ENCODE measurements at regions not wholly inside any gene's neighbourhood (a gene's known extent, or its start where the extent isn't known, plus 50 kb on each side); places are given as distances from the start of the nearest gene placed in this dataset.

GRCh38 chr13:109604894-109605293 lies 181.5 kb downstream of the IRS2 start:
- DNase-seq (ENCODE audit: low read depth in 3 of 3, low spot score in 2 of 3), result no peak

- DNase-seq (ENCODE audit: low read depth in 3 of 3, low spot score in 2 of 3), result no peak
Observed at GRCh38 chr13:109602356-109602755, 184.0 kb downstream of the IRS2 start.

GRCh38 chr13:109599901-109600657 lies 186.3 kb downstream of the IRS2 start:
- DNase-seq (ENCODE audit: low read depth in 3 of 3, low spot score in 2 of 3), result no peak

GRCh38 chr13:109595471-109595870 lies 190.9 kb downstream of the IRS2 start:
- DNase-seq (ENCODE audit: low read depth in 3 of 3, low spot score in 2 of 3), result no peak

- no peak for DNase-seq (ENCODE audit: low read depth in 3 of 3, low spot score in 2 of 3)
Observed at GRCh38 chr13:109593230-109593629, 193.2 kb downstream of the IRS2 start.

GRCh38 chr13:109592770-109593169 lies 193.6 kb downstream of the IRS2 start:
- DNase-seq (ENCODE audit: low read depth in 3 of 3, low spot score in 2 of 3), result no peak

- DNase-seq (ENCODE audit: low read depth in 3 of 3, low spot score in 2 of 3), result no peak
Observed at GRCh38 chr13:109587689-109588088, 198.7 kb downstream of the IRS2 start.

GRCh38 chr13:109586509-109587346 lies 199.7 kb downstream of the IRS2 start:
- DNase-seq (ENCODE audit: low read depth in 3 of 3, low spot score in 2 of 3), result no peak

- DNase-seq (ENCODE audit: low read depth in 3 of 3, low spot score in 2 of 3), result no peak
Observed at GRCh38 chr13:109584844-109585361, 201.5 kb downstream of the IRS2 start.

GRCh38 chr13:109577191-109577700 lies 209.1 kb downstream of the IRS2 start:
- DNase-seq (ENCODE audit: low read depth in 3 of 3, low spot score in 2 of 3), result no peak

- DNase-seq (ENCODE audit: low read depth in 3 of 3, low spot score in 2 of 3), result no peak
Observed at GRCh38 chr13:109576331-109576813, 210.0 kb downstream of the IRS2 start.

- no peak for DNase-seq (ENCODE audit: low read depth in 3 of 3, low spot score in 2 of 3)
Observed at GRCh38 chr13:109575821-109576220, 210.6 kb downstream of the IRS2 start.

- DNase-seq (ENCODE audit: low read depth in 3 of 3, low spot score in 2 of 3), result no peak
Observed at GRCh38 chr13:109572389-109572788, 214.0 kb downstream of the IRS2 start.

GRCh38 chr13:109569958-109570711 lies 216.2 kb downstream of the IRS2 start:
- no peak for DNase-seq (ENCODE audit: low read depth in 3 of 3, low spot score in 2 of 3)

- no peak for DNase-seq (ENCODE audit: low read depth in 3 of 3, low spot score in 2 of 3)
Observed at GRCh38 chr13:109568339-109568818, 218.0 kb downstream of the IRS2 start.

- no peak for DNase-seq (ENCODE audit: low read depth in 3 of 3, low spot score in 2 of 3)
Observed at GRCh38 chr13:109567315-109567714, 219.1 kb downstream of the IRS2 start.

GRCh38 chr13:109565877-109566276 lies 220.5 kb downstream of the IRS2 start:
- no peak for DNase-seq (ENCODE audit: low read depth in 3 of 3, low spot score in 2 of 3)

- no peak for DNase-seq (ENCODE audit: low read depth in 3 of 3, low spot score in 2 of 3)
Observed at GRCh38 chr13:109548374-109548773, 238.0 kb downstream of the IRS2 start.

- DNase-seq (ENCODE audit: low read depth in 3 of 3, low spot score in 2 of 3), result no peak
Observed at GRCh38 chr13:109547942-109548341, 238.4 kb downstream of the IRS2 start.

- no peak for DNase-seq (ENCODE audit: low read depth in 3 of 3, low spot score in 2 of 3)
Observed at GRCh38 chr13:109545931-109546330, 240.5 kb downstream of the IRS2 start.

All from right renal cortex interstitium (tissue), 3 donors.